ENCODE measurements at regions not wholly inside any gene's neighbourhood (a gene's known extent, or its start where the extent isn't known, plus 50 kb on each side); places are given as distances from the start of the nearest gene placed in this dataset.

GRCh38 chr4:20333141-20333715 is 81.5 kb downstream of the SLIT2 start:
- H3K27ac ChIP-seq: no peak overlapping the region
- DNase-seq (ENCODE audit: low read depth in 1 of 2, low spot score in 2 of 2): no peak
- H3K36me3 ChIP-seq: no peaks in the 10 kb centered on the region
- H3K4me1 ChIP-seq (replicated peaks): no peaks in the 10 kb centered on the region
- no peak overlapping the region for H3K4me3 ChIP-seq
- no peaks in the 10 kb centered on the region; the same call in 1 of the 2 replicates for H3K9me3 ChIP-seq (replicated peaks)
- no peaks in the 10 kb centered on the region; the same call in 1 of the 2 replicates for H3K27me3 ChIP-seq (replicated peaks)

GRCh38 chr4:20337261-20337664 is 85.6 kb downstream of the SLIT2 start:
- Histone ChIP-seq H3K9me3 (replicated peaks) (no peaks in the 10 kb centered on the region; the same call in 1 of the 2 replicates), H3K27me3 (replicated peaks) (no peaks in the 10 kb centered on the region), H3K36me3 (no peaks in the 10 kb centered on the region), H3K27ac (no peak overlapping the region), H3K4me3 (no peak overlapping the region), H3K4me1 (replicated peaks) (no peaks in the 10 kb centered on the region)
- DNase-seq (ENCODE audit: low read depth in 1 of 2, low spot score in 2 of 2): no peak

GRCh38 chr4:20338841-20339240 is 87.1 kb downstream of the SLIT2 start:
- Histone ChIP-seq H3K27me3 (replicated peaks) (no peaks in the 10 kb centered on the region), H3K36me3 (no peaks in the 10 kb centered on the region), H3K9me3 (replicated peaks) (no peaks in the 10 kb centered on the region; the same call in 1 of the 2 replicates), H3K4me1 (replicated peaks) (no peaks in the 10 kb centered on the region), H3K27ac (no peak overlapping the region), H3K4me3 (no peak overlapping the region)
- no peak for DNase-seq (ENCODE audit: low read depth in 1 of 2, low spot score in 2 of 2)

GRCh38 chr4:20341134-20341738 is 89.5 kb downstream of the SLIT2 start:
- Histone ChIP-seq H3K9me3 (replicated peaks) (no peaks in the 10 kb centered on the region; the same call in 1 of the 2 replicates), H3K27me3 (replicated peaks) (no peaks in the 10 kb centered on the region), H3K36me3 (no peaks in the 10 kb centered on the region), H3K4me1 (replicated peaks) (no peaks in the 10 kb centered on the region), H3K27ac (no peak overlapping the region), H3K4me3 (no peak overlapping the region)
- no peak for DNase-seq (ENCODE audit: low read depth in 1 of 2, low spot score in 2 of 2)

- no peak overlapping the region for H3K27ac ChIP-seq
- no peaks in the 10 kb centered on the region for H3K4me1 ChIP-seq (replicated peaks)
- H3K4me3 ChIP-seq: no peak overlapping the region
- H3K9me3 ChIP-seq (replicated peaks): no peaks in the 10 kb centered on the region
- no peaks in the 10 kb centered on the region for H3K27me3 ChIP-seq (replicated peaks)
- DNase-seq (ENCODE audit: low read depth in 1 of 2, low spot score in 2 of 2): no peak
- no peaks in the 10 kb centered on the region for H3K36me3 ChIP-seq
These were observed 95.8 kb downstream of the SLIT2 start for GRCh38 chr4:20347531-20347930.

- Histone ChIP-seq H3K27me3 (replicated peaks) (no peaks in the 10 kb centered on the region), H3K9me3 (replicated peaks) (no peaks in the 10 kb centered on the region)
- no peak for DNase-seq (ENCODE audit: low read depth in 1 of 2, low spot score in 2 of 2)
These were observed 96.7 kb downstream of the SLIT2 start for GRCh38 chr4:20348411-20348810.

GRCh38 chr4:20351360-20352162 is 99.9 kb downstream of the SLIT2 start:
- Histone ChIP-seq H3K9me3 (replicated peaks) (no peaks in the 10 kb centered on the region), H3K36me3 (no peaks in the 10 kb centered on the region), H3K4me3 (no peak overlapping the region), H3K27ac (no peak overlapping the region), H3K27me3 (replicated peaks) (no peaks in the 10 kb centered on the region), H3K4me1 (replicated peaks) (no peaks in the 10 kb centered on the region)
- no peak for DNase-seq (ENCODE audit: low read depth in 1 of 2, low spot score in 2 of 2)

More at GRCh38 chr4:20348411-20348810, 96.7 kb downstream of the SLIT2 start:
- Histone ChIP-seq H3K36me3 (no peaks in the 10 kb centered on the region), H3K4me3 (no peak overlapping the region), H3K4me1 (replicated peaks) (no peaks in the 10 kb centered on the region), H3K27ac (no peak overlapping the region)

GRCh38 chr4:20352163-20352431 is 100.4 kb downstream of the SLIT2 start:
- H3K4me3 ChIP-seq: no peak overlapping the region
- no peaks in the 10 kb centered on the region for H3K27me3 ChIP-seq (replicated peaks)
- H3K4me1 ChIP-seq (replicated peaks): no peaks in the 10 kb centered on the region
- no peak for DNase-seq (ENCODE audit: low read depth in 1 of 2, low spot score in 2 of 2)
- no peaks in the 10 kb centered on the region for H3K36me3 ChIP-seq
- no peak overlapping the region for H3K27ac ChIP-seq
- H3K9me3 ChIP-seq (replicated peaks): no peaks in the 10 kb centered on the region

DNA sequence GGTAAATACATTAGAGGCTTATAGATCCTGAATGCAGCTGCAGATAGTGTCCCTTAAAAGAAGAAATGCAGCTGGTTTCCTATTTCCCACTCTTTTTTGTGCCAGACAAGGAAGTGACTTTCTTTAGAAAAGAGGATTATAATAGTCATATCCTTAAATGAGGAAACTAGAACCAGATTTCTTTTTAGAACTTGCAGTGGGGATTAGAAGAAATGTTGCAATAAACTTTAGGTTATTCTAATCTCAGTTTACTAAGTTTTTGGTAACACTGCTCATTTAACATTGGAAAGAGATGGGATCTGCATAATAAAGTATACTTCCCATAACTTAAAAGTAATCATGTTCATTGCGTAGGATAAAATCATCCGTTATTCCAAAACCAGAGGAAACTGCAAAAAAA is 101.9 kb downstream of the SLIT2 start:
- DNase-seq (ENCODE audit: low read depth in 1 of 2, low spot score in 2 of 2): no peak
- Histone ChIP-seq H3K27me3 (replicated peaks) (no peaks in the 10 kb centered on the region), H3K4me3 (no peak overlapping the region), H3K9me3 (replicated peaks) (no peaks in the 10 kb centered on the region), H3K27ac (no peak overlapping the region), H3K36me3 (no peaks in the 10 kb centered on the region), H3K4me1 (replicated peaks) (no peaks in the 10 kb centered on the region)

DNA sequence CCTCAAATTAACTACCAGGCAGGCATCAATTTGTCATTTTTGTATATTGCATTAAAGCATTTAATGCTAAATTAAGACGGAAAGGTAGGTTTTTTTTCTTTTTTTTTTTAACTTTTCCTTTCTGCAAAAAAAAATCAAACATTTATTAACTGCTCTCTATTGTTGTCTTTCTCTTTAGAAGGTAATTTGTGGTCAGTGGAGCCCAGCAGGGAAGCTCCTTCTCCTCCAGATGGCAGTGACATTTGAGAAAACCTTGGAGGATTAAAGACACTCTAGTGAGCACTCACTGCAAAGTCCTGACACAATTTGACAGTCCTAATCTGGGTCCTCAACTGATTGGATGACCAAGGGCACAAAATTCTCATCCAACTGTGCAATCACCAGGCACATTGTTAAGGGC is 102.4 kb downstream of the SLIT2 start:
- Histone ChIP-seq H3K27me3 (replicated peaks) (no peaks in the 10 kb centered on the region), H3K27ac (no peak overlapping the region), H3K36me3 (no peaks in the 10 kb centered on the region), H3K4me1 (replicated peaks) (no peaks in the 10 kb centered on the region), H3K9me3 (replicated peaks) (no peaks in the 10 kb centered on the region), H3K4me3 (no peak overlapping the region)
- DNase-seq (ENCODE audit: low read depth in 1 of 2, low spot score in 2 of 2): no peak

DNA sequence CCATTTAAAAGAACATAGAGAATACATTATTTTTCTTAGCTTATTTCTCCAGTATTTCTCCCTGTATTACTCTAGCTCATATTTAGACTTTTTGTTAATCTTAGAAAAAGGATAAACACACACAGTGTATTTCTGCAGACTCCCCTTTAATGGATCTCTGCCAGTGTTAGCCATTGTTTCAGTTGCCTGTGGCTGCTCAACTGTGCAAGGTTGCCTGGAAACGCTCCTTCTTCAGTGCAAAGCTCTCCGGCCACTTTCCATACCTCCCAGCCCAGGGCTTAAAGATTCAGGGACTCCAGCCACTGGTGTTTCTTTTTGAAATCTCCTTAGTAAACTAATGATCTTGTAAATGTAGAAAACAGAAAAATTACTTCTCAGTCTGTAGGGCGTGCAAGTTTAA is 104.9 kb downstream of the SLIT2 start:
- no peaks in the 10 kb centered on the region for H3K4me1 ChIP-seq (replicated peaks)
- H3K27me3 ChIP-seq (replicated peaks): no peaks in the 10 kb centered on the region
- no peak for DNase-seq (ENCODE audit: low read depth in 1 of 2, low spot score in 2 of 2)
- H3K4me3 ChIP-seq: no peak overlapping the region
- no peaks in the 10 kb centered on the region for H3K36me3 ChIP-seq
- no peaks in the 10 kb centered on the region for H3K9me3 ChIP-seq (replicated peaks)
- H3K27ac ChIP-seq: no peak overlapping the region

- Histone ChIP-seq H3K36me3 (no peaks in the 10 kb centered on the region), H3K27ac (no peak overlapping the region), H3K9me3 (replicated peaks) (no peaks in the 10 kb centered on the region), H3K27me3 (replicated peaks) (no peaks in the 10 kb centered on the region), H3K4me1 (replicated peaks) (no peaks in the 10 kb centered on the region), H3K4me3 (no peak overlapping the region)
- DNase-seq (ENCODE audit: low read depth in 1 of 2, low spot score in 2 of 2): no peak
These were observed 106.4 kb downstream of the SLIT2 start for GRCh38 chr4:20358110-20358509.

GRCh38 chr4:20359692-20360091 is 108.0 kb downstream of the SLIT2 start:
- no peak for DNase-seq (ENCODE audit: low read depth in 1 of 2, low spot score in 2 of 2)
- Histone ChIP-seq H3K4me1 (replicated peaks) (no peaks in the 10 kb centered on the region), H3K27ac (no peak overlapping the region), H3K27me3 (replicated peaks) (no peaks in the 10 kb centered on the region), H3K9me3 (replicated peaks) (no peaks in the 10 kb centered on the region), H3K36me3 (no peaks in the 10 kb centered on the region), H3K4me3 (no peak overlapping the region)

GRCh38 chr4:20362148-20362547 is 110.4 kb downstream of the SLIT2 start:
- Histone ChIP-seq H3K4me3 (no peak overlapping the region), H3K4me1 (replicated peaks) (no peaks in the 10 kb centered on the region), H3K36me3 (no peaks in the 10 kb centered on the region), H3K9me3 (replicated peaks) (no peaks in the 10 kb centered on the region), H3K27ac (no peak overlapping the region), H3K27me3 (replicated peaks) (no peaks in the 10 kb centered on the region)
- no peak for DNase-seq (ENCODE audit: low read depth in 1 of 2, low spot score in 2 of 2)

Data from SJSA1 (cell line).